Subcutaneous abdominal adipose tissue (tissue), 5 donors: ENCODE measurements at regions not wholly inside any gene's neighbourhood (a gene's known extent, or its start where the extent isn't known, plus 50 kb on each side); places are given as distances from the start of the nearest gene placed in this dataset.

Experiments used
- H3K27ac ChIP-seq: one replicate; pipeline ENCODE4 v1.7.0; 2013; ENCODE audit warnings: low read depth, mild to moderate bottlenecking, inconsistent platforms, low read length, moderate library complexity
- H3K27me3 ChIP-seq, 5 donors: one replicate each; pipeline ENCODE4 v1.7.0; 2013; ENCODE audit warnings: low read length in 5 of 5, inconsistent platforms in 1 of 5; ENCODE audit not compliant: control insufficient read depth in 5 of 5, insufficient read depth in 4 of 5
- H3K36me3 ChIP-seq, 5 donors: one replicate each; pipeline ENCODE4 v1.7.0; 2013; ENCODE audit warnings: low read length in 5 of 5; ENCODE audit not compliant: control insufficient read depth in 5 of 5, insufficient read depth in 5 of 5
- H3K4me1 ChIP-seq, 5 donors: one replicate each; pipeline ENCODE4 v1.7.0; 2013; ENCODE audit warnings: low read length in 5 of 5, mild to moderate bottlenecking in 3 of 5, moderate library complexity in 1 of 5; ENCODE audit not compliant: control insufficient read depth in 5 of 5, insufficient read depth in 5 of 5
- H3K4me3 ChIP-seq, 5 donors: one replicate each; pipeline ENCODE4 v1.7.0; 2013; ENCODE audit warnings: low read length in 5 of 5, low read depth in 1 of 5
- H3K9ac ChIP-seq, 5 donors: one replicate each; pipeline ENCODE4 v1.7.0; 2013; ENCODE audit warnings: low read length in 5 of 5, mild to moderate bottlenecking in 4 of 5, moderate library complexity in 3 of 5
- H3K9me3 ChIP-seq, 5 donors: one replicate each; pipeline ENCODE4 v1.7.0; 2013; ENCODE audit warnings: low read length in 5 of 5; ENCODE audit not compliant: control insufficient read depth in 5 of 5
- donor health status: healthy.
- donor health status: healthy.
- donor health status: healthy.
- donor health status: healthy.
- donor health status: healthy.

- H3K27me3 ChIP-seq: no peaks in the 10 kb centered on the region
- H3K27ac ChIP-seq: no peak overlapping the region
- no peaks in the 10 kb centered on the region for H3K36me3 ChIP-seq
- H3K4me1 ChIP-seq: peaks cover 0 to 31% (median 5%) of the 10 kb centered on the region in 5 donors
- H3K9ac ChIP-seq: no peak overlapping the region
- H3K4me3 ChIP-seq: no peak overlapping the region
- no peaks in the 10 kb centered on the region for H3K9me3 ChIP-seq
These were observed 83.1 kb downstream of the SDC1 start for GRCh38 chr2:20141806-20142205.

GRCh38 chr2:20141056-20141762 is 83.7 kb downstream of the SDC1 start:
- Histone ChIP-seq H3K4me3 (no peak overlapping the region), H3K27ac (no peak overlapping the region), H3K36me3 (no peaks in the 10 kb centered on the region), H3K4me1 (peaks cover 0 to 31% (median 5%) of the 10 kb centered on the region in 5 donors), H3K27me3 (no peaks in the 10 kb centered on the region), H3K9ac (no peak overlapping the region), H3K9me3 (no peaks in the 10 kb centered on the region)

- Histone ChIP-seq H3K9ac (no peak overlapping the region), H3K27me3 (no peaks in the 10 kb centered on the region), H3K9me3 (no peaks in the 10 kb centered on the region), H3K4me3 (no peak overlapping the region), H3K36me3 (no peaks in the 10 kb centered on the region), H3K4me1 (peaks cover 0 to 28% (median 5%) of the 10 kb centered on the region in 5 donors), H3K27ac (no peak overlapping the region)
These were observed 84.4 kb downstream of the SDC1 start for GRCh38 chr2:20140321-20141055.

- no peak overlapping the region for H3K9ac ChIP-seq
- H3K27ac ChIP-seq: no peak overlapping the region
- H3K4me3 ChIP-seq: no peak overlapping the region
- H3K27me3 ChIP-seq: peaks cover 0 to under 1% (median 0%) of the 10 kb centered on the region in 5 donors
- H3K36me3 ChIP-seq: no peaks in the 10 kb centered on the region
- no peaks in the 10 kb centered on the region for H3K9me3 ChIP-seq
- peaks cover 0 to 23% (median 5%) of the 10 kb centered on the region in 5 donors for H3K4me1 ChIP-seq
These were observed 85.3 kb downstream of the SDC1 start for GRCh38 chr2:20139407-20140172.

- Histone ChIP-seq H3K27ac (no peak overlapping the region), H3K9ac (no peak overlapping the region), H3K27me3 (peaks cover 0 to 3% (median 2%) of the 10 kb centered on the region in 5 donors), H3K4me1 (peaks cover 0 to 23% (median 5%) of the 10 kb centered on the region in 5 donors), H3K36me3 (no peaks in the 10 kb centered on the region), H3K4me3 (no peak overlapping the region), H3K9me3 (no peaks in the 10 kb centered on the region)
These were observed 86.2 kb downstream of the SDC1 start for GRCh38 chr2:20138696-20139095.

DNA sequence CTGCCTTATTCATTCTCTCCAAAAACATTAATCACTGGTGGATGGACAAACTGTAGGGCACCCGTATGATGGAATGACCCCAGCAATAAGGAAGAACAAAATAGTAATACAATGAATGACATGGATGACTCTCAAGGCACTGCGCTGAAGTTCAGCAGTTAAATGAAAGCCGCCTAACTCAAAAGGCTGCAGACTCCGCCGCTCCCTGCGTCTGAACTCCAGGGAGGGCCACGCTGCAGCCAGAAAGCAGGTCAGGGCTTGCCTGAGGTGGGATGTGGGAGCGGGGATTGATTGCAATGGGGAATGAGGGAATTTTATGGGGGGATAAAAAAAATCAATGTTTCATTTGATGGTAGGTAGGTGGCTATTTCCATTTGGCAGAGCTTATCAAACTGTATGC is 86.5 kb upstream of the LAPTM4A start:
- H3K27ac ChIP-seq: no peak overlapping the region

DNA sequence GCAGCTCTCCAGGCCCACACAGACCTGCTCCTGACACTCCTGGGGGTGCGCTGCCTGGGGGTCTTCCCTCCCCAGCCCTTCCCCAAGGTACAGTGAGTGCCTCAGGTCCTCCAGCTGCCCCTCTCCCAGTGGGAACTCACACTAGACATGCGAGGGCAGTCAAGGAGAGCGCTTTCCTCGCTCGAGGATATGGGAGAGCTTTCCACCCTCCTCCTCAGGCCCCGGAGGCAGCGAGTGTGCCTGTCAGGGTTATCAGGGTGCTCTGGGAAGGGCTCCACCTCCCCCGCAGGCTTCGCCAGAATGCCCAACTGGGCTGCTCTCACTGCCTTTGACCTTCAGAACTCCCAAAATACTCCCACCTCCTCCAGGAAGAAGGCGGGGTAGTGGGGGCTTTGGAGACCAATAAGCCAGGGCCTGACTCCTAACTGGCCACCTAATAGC is 85.7 kb upstream of the LAPTM4A start:
- Histone ChIP-seq H3K9ac (no peak overlapping the region), H3K9me3 (no peaks in the 10 kb centered on the region), H3K27me3 (peaks cover 0 to 6% (median 5%) of the 10 kb centered on the region in 5 donors), H3K36me3 (no peaks in the 10 kb centered on the region), H3K4me3 (no peak overlapping the region), H3K27ac (no peak overlapping the region), H3K4me1 (peaks cover 0 to 23% (median 5%) of the 10 kb centered on the region in 5 donors)

More for the DNA sequence above, 86.5 kb upstream of the LAPTM4A start:
- Histone ChIP-seq H3K36me3 (no peaks in the 10 kb centered on the region), H3K4me3 (no peak overlapping the region), H3K9ac (no peak overlapping the region), H3K4me1 (peaks cover 0 to 23% (median 5%) of the 10 kb centered on the region in 5 donors), H3K9me3 (no peaks in the 10 kb centered on the region), H3K27me3 (peaks cover 0 to 6% (median 5%) of the 10 kb centered on the region in 5 donors)

DNA sequence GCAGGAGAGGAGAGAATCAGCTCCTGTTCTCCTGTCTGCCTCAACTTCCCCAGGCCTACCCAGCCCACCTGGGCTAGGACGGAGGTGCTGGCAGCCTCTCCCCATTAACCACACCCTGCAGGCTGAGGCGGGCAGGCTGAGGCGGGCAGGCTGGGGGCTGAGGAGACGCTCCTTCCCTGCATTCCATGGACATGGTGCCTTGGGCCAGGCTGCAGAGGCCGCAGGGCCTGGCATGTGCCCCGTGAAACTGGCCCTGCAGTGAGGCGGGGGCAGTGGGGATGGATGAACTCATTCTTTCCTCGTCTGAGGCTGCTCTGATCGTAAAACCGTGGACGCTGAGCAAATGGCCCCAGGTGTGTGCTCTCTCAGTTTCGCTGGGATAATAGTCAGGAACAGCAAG is 84.7 kb upstream of the LAPTM4A start:
- no peak overlapping the region for H3K9ac ChIP-seq
- H3K4me1 ChIP-seq: peaks cover 0 to 16% (median 0%) of the 10 kb centered on the region in 5 donors
- H3K9me3 ChIP-seq: no peaks in the 10 kb centered on the region
- H3K4me3 ChIP-seq: no peak overlapping the region
- no peaks in the 10 kb centered on the region for H3K36me3 ChIP-seq
- peaks cover 0 to 6% (median 5%) of the 10 kb centered on the region in 5 donors for H3K27me3 ChIP-seq
- no peak overlapping the region for H3K27ac ChIP-seq

- Histone ChIP-seq H3K27ac (no peak overlapping the region), H3K9me3 (no peaks in the 10 kb centered on the region), H3K27me3 (peaks cover 0 to 6% (median 5%) of the 10 kb centered on the region in 5 donors), H3K4me3 (no peak overlapping the region), H3K9ac (no peak overlapping the region), H3K36me3 (no peaks in the 10 kb centered on the region), H3K4me1 (peaks cover 0 to 11% (median 0%) of the 10 kb centered on the region in 5 donors)
These were observed 84.2 kb upstream of the LAPTM4A start for GRCh38 chr2:20135631-20136050.
